AG09309 (cell line): ENCODE measurements at regions not wholly inside any gene's neighbourhood (a gene's known extent, or its start where the extent isn't known, plus 50 kb on each side); places are given as distances from the start of the nearest gene placed in this dataset.

ENCODE experiments used
- DNase-seq: peaks from one replicate; pipeline ENCODE4 v3.0.0-alpha.2; 2010; ENCODE audit warnings: low read depth
- H3K4me3 ChIP-seq: 2 replicates; pipeline ENCODE4 v1.5.1; 2011; ENCODE audit warnings: mild to moderate bottlenecking, low read depth, low read length, moderate library complexity; ENCODE audit not compliant: control insufficient read depth
- TF ChIP-seq, protein P1 (sequence below): IDR thresholded peaks from 2 replicates; pipeline ENCODE4 v1.5.1; 2011; ENCODE audit warnings: mild to moderate bottlenecking, low read depth, low read length, inconsistent platforms; ENCODE audit not compliant: insufficient read depth, control insufficient read depth; ENCODE audit errors: missing control alignments

DNA sequence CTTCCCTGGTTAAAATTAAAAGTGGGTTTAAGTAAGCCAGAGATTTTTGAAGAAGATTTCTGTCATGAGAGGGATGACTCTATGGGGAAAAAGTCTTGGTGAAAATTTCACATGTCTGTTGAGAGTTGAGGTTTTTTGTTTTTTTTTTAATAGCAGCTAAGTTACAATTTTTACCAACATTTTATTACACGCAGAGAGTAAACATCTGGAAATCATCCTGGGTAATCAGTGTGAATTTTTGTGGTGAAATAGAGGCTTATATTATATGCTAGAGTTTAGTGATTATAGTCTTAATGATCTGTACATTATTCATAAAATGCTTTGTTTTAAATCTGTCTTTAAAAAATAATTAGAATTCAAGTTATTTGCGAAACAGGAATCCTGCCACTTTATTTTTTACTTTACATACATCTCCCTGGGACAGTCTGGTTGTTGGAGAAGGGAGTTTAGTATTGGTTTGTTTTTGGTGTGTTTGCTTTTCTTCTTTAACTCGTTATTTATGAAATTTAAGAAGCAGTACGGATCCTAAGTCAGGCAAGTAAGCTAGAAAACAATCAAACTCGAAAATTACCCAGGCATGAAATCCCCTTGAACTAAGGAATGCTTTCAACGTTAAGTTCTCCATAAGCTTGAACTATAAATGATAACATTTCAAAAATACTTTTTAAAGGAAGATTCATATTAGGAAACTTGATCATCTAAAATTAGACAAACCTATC, 143.4 kb upstream of the TSC22D2 start:
- H3K4me3 ChIP-seq, result no peak overlapping the region
- TF ChIP-seq, protein P1, sequence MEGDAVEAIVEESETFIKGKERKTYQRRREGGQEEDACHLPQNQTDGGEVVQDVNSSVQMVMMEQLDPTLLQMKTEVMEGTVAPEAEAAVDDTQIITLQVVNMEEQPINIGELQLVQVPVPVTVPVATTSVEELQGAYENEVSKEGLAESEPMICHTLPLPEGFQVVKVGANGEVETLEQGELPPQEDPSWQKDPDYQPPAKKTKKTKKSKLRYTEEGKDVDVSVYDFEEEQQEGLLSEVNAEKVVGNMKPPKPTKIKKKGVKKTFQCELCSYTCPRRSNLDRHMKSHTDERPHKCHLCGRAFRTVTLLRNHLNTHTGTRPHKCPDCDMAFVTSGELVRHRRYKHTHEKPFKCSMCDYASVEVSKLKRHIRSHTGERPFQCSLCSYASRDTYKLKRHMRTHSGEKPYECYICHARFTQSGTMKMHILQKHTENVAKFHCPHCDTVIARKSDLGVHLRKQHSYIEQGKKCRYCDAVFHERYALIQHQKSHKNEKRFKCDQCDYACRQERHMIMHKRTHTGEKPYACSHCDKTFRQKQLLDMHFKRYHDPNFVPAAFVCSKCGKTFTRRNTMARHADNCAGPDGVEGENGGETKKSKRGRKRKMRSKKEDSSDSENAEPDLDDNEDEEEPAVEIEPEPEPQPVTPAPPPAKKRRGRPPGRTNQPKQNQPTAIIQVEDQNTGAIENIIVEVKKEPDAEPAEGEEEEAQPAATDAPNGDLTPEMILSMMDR, result no peak
- no peak for DNase-seq

DNA sequence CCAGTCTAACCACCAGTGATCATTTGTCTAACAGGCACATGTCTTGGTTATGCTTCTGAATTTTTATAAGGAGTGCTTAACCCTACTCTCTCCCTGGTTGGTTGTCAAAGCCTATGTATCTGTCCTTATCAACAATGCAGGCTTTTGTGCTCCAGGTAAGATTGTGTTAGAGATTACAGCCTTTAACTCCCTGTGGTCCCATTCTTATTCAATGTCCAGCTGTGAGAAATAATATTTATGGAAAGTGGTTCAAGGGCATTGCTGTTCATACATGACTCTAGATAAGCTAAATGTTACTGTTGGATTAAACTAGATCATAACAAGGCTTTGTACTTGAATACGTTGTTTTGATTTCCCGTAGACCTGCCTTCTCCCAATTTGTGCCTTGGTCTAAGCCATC, 146.1 kb upstream of the TSC22D2 start:
- DNase-seq, result no peak
- TF ChIP-seq, protein P1, result no peak

DNA sequence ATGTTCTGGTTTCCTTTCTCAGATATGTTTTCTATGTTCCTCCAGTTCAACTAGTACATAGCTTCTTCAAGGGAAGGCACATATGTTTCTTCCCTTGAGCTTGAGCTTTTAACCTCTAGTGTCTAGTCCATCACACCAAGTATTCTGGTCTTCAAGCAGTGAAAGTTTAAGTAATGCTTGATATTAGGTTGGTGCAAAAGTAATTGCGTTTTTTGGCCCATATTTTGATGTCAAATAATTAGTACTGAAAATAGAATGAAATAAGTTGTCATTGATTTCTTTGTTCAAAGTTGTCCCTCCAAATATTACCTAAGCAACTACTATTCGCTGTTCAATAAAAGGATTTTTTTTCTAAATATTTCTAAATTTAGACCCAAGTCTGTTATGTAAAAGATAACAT, 146.7 kb upstream of the TSC22D2 start:
- DNase-seq, result no peak
- H3K4me3 ChIP-seq, result no peak overlapping the region
- TF ChIP-seq, protein P1, result no peak

More for the DNA sequence above, 146.1 kb upstream of the TSC22D2 start:
- H3K4me3 ChIP-seq, result no peak overlapping the region

DNA sequence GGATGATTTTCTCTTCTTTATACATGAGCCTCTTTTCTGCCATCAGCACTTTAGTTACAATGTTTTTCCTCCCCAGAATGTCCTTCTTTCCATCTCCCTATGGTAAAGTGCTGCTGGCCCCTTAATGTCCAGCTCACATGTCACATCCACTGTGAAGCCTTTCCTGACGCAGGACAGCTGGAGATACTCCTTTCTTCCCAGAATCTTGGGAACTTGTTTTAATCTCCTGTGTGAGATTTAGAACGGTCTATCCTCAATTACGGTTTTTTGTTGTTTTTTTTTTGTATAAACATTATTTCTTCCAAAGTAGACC, 147.7 kb upstream of the TSC22D2 start:
- no peak for DNase-seq
- no peak overlapping the region for H3K4me3 ChIP-seq
- TF ChIP-seq, protein P1, result no peak

DNA sequence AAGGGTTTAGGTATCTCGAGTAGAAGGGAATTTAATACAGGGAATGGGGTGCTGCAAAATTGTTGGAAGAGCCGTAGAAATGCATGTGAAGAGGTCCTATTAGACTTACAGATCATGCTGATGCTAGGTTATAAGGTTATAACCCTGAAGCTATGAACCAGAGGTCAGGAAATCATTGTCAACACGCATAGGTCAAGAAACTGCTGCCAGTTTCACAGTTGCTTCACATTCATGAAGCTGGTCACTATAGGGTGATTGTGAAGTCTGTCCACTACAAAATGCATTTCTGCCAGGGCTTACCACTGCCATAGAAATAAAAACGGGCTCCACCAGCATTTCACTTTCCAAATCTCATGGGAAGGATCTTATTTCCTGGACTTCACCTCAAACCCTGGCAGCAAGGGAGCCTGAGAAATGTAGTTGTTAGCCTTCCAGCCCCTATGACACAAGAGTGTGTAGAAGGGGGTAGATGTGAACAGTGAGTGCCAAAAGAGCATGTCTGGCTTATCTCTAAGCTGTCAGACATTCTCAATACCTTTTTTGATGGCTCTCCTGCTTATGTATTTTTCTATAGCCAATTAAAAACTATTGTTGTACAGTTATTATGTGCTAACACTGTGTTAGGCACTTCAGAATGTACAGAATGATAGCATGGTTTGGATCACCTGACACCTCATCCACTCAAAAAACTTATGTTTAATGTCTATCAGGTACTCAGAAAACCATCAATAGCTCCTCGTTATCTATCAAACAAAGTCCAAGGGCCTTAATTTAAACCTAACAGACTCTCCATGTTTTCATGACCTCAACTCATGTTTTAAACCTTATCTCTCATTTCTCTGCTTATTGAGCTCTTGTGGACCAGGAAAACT, 148.3 kb upstream of the TSC22D2 start:
- TF ChIP-seq, protein P1, result no peak
- no peak overlapping the region for H3K4me3 ChIP-seq
- no peak for DNase-seq

DNA sequence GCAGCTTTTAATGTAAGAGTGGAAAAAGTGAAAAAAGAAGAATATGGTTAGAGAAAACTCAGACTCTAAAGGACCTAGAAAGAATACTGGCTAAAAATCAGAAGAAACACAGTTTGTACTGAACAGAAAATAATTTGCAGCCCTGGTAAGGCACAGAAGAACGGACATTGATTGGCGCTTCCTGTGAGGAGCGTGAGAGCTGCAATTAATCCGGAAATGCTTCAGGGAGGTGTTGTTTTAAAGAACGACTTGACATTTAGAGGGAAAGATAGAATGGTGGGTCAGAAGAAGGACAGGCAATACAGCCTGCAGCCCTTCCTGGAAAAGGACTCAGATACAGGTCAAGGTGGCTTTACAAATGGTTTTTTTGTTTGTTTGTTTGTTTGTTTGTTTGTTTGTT, 151.3 kb upstream of the TSC22D2 start:
- TF ChIP-seq, protein P1, result no peak
- no peak overlapping the region for H3K4me3 ChIP-seq
- DNase-seq, result no peak
